Activated T-cell treated with anti-CD3 and anti-CD28 coated beads, Interleukin-2, amount 50 U/mL, for 48 hours (primary cell): ENCODE measurements at regions not wholly inside any gene's neighbourhood (a gene's known extent, or its start where the extent isn't known, plus 50 kb on each side); places are given as distances from the start of the nearest gene placed in this dataset.

Experiments
- DNase-seq, 2 experiments: peaks; one replicate each; pipeline ENCODE4 v3.0.0-alpha.2; 2020

DNA sequence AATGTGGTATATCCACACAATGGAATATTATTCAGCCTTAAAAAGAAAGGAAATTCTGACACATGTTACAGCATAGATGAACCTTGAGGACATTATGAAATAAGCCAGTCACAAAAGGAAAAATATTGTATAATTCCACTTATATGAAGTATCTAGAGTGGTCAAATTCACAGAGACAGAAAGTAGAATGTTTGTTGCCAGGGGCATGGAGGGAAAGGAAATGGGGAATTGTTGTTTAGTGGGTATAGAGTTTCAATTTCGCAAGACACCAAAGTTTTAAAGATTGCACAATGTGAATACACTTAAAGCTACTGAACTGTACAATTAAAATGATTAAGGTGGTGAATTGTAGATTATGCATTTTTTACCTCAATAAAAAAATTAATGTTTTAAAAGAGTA lies 92.9 kb downstream of the TXNL1 start:
- DNase-seq: no peak

DNA sequence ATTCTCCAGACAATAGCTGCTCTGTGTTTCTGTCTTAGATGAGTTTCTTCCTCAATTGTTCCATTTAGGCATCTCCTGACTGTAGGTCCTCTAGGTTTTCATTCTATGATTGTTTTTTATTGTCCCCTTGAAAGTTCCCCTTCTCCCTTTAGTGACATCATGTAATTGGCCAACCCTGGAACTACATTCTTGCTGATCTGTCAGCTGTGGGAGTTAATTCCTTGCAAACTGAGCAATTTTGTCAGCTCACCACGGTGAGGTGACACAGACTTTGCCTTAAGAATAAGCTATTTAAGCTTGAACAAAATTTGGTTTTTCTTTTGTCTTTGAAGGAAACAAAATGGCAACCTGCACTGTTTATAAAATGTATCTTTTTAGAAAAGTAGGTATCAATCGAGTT lies 95.9 kb downstream of the TXNL1 start:
- no peak for DNase-seq

DNA sequence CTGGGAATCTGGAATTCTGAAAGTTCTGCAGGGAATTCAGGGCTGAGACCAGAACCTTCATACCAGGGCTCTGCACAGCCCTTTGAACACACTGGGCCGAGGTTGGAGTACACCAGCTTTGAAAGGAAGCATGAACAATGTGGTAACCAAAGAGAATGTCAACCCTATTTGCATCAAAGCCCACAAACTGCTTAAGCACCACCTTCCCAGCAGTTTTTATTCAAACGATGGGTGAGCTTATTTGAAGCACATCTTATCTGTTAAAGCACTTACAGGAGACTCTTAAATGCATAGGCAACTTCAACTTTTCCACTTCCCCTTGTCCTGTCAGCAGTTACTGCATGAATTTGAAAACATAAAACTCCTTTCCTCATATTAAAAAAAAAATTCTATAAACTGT lies 96.6 kb downstream of the TXNL1 start:
- DNase-seq: no peak

DNA sequence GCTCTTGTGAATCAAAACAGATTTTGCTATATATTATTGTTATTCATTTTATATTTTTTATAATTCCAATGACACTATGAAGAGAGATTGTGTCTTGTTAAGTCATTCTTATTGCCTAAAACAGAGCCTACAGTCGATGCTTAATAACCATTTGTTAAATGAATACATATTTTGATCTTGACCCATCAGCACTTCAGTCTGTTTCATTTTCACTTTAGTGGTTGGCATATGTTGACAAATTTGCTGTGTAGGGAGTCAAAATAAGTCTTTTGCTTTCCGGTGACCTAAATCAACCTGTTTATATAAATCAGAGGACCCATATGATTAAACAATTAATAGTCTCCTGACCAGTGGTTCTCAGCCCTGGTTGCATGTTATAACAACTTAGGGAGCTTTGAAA lies 97.1 kb downstream of the TXNL1 start:
- no peak for DNase-seq

DNA sequence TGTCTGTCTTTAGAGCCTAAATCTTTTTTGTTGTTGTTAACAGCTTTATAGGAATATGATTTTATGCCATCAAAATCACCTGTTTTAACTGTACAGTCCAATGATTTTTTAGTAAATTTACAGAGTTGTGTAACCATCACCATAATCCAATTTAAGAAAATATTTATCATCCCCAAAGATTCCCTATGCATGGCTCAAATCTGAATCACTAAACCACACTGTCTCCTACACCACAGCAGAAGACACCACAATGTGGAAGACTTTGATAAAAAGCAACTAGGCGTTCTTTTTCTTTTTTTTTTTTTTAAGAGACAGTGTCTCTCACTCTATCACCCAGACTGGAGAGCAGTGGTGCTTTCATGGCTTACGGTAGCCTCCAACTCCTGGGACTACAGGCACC lies 99.6 kb downstream of the TXNL1 start:
- no peak for DNase-seq

DNA sequence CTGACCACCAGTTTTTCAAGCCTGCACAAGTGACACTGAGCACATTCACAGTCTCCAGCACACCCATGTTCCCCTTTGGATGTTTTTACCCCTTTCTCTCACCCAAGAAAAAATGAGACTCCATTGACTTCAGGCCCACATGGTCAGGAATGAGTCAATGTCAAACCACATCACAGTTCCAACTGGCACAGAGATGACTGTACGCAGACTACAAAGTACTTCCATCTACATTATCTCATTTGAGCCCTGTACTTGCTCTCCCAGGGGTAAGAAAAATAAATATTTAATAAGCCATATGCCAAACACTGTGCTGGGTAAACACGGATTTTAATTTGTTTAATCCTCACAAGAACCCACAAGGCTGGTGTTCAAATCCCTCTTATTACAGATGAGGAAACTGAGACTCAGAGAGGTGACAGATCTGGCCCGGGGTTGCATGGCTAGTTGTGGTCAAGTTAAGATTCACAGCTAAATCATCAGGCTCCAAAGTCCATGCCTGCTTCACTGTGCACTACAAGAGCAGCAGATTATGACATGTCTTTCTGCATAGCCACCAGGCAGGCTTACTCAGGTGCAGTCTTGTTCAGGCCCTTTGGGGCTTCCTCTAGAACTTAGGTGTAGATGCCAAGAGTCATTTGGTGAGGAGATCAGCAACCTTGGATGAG lies 106.1 kb downstream of the TXNL1 start:
- peak; percentile 30 to 36 for DNase-seq

DNA sequence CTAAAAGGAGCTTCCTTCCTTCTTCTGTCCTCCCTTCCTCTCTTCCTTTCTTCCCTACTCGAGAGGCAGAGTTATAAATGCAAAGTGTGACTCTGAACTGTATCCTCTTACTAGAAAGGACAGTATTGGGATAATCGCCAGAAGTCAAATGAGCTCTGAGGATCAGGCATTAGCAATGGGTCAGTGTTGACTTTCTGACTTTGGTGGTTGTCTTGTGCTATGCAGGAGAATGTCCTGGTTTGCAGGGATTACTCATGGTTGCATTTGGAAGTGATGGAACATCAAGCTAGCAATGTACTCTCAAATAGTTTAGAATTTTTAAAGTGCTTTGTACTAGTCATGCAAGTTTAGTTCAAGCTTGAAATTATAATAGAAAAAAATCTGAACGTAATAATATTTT lies 115.6 kb downstream of the TXNL1 start:
- no peak for DNase-seq

DNA sequence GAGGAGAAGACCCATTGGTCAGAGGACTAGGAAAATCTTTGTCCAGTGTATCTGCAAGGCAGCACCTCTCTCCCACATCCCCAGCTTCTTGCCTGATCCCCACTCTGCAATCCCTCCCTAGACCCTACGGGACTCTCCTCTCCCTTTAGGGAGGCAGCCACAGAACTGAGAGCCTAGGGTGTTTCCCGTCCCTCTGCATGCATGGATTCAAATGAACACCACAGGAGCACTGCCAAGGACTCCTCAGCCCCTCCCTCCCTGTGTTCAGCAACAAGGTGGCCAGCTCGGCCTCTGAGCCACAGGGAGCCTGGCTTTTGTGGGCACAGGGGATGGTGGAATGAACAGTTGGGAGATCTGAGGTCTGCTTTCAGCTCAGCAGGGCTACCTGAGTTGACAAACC lies 117.1 kb downstream of the TXNL1 start:
- DNase-seq: no peak

DNA sequence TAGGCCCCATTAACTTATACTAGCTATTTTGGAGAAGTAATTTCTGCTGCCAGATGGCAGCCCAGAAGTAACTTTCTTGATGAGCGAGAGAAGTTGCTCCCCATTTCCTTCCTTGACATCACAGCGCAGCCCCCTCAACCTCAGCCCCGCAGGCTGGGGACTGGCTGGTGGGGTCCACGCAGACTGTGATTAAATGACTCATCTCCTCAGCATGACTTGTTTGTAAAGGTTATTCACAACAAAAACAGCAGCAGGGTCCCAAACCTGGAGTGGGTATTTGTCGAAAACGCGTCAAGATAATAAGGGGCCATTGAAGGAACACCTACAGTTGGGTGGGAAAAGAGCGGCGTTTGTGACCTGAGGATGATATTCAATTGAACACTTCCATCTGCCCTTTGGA lies 120.6 kb downstream of the TXNL1 start:
- DNase-seq: no peak

DNA sequence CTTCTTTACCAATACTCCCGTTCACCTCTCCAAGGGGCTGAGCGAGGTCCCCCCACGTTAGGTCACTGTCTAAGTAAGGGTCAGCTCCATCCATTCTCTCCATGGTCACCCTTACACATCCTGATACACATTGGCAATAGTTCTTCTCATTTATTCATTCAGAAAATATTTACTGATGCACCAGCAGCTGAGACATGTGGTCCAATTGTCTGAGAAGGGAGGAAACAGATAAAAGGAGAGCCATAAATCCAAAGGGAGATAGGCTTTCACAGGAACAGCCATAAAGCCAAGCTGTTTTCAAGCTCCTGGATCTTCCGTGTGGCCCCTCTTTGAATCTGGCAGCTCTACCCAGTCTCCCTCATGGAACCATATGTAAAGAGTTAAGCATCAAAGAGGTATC lies 121.2 kb downstream of the TXNL1 start:
- no peak for DNase-seq

DNA sequence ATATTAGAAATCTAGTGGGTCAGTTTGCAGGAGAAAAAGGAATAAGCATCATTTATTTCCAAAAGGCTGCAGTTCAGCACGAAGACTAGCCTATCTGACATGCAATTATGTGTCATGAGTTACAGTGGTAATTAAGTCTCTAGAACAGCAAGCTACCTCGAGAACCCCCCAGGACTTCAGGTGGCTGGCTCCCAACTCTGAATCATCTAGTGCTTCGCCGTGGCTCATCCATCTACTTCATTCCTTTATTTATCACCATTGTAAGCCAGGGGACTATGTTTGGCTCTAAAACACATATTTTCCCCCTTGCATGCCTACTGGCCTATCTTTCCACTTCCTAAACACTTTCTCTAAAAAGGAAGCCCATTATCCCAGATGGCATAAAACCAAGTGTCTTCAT lies 121.6 kb downstream of the TXNL1 start:
- no peak for DNase-seq

DNA sequence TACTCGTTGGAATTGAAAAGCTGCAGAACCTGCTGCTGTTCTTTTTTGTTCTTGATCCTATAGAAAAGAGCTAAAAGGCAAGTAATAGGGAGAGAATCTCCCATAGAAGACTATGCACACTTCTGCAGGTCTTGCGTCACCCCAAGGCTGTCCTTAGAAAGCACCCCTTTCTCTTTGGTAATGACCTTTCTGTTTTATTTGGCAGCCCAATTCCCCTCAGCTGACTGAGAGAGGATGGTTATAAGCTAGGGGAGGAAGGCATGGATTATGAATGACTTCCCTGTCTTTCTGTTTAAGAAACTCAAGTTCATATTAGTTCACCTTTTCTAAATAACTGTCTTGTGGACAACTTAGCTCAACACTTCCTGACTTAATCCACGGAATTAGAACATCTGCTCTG lies 122.9 kb downstream of the TXNL1 start:
- no peak for DNase-seq

DNA sequence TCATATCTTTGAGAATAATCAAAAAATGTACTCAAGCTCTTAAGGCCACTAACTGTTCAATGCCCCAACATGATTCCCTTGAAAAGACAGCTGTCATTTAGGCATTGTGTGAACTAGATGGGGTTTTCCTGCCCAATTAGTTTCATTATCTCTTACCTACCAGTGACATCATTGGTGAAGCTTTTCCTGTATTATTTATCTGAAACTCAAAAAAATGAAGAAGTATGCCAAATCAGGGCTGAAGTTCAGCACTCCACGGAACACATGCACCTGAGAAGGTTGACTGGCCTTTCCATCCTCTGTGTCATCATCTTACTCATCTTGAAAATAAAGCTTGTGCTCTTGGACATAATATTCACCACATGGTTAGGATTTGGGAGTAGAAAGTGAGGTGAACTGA lies 126.4 kb downstream of the TXNL1 start:
- no peak for DNase-seq

DNA sequence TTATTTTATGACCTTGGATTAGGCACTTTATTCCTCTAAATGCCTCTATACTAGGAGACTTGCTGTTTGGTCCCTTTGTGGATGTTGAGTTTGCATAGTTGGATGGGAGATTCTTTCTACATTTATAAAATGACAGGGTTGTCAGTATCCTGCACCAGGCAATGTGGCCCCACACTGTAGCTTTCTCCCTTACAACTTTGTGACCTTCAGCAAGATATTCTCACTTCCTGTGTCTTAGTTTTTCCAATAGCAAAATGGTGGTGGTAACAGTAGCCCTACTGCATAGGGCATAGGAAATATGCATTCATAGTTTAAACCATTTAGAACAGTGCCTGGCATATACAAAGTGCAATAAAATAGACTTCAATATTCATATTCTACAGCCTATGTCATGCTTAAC lies 128.3 kb downstream of the TXNL1 start:
- DNase-seq: no peak

DNA sequence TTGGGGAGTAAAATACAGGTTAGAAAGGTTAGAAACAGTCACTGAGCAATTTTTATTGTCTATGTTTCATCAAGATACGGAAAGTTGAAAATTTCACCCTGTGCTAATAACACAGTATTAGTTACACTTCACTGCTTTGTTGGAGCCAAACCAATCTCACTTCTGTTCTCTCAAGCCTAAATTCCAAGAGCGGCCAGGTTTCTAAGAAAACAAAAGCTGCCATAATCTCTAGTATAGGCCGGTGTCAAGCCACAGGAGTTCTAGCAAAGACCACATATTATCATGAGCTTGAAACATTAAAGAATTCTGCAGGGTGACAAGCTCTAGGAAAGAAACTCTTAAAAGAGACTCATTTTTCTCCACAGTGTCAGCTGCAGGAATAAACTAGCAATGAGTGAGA lies 128.7 kb downstream of the TXNL1 start:
- DNase-seq: no peak

DNA sequence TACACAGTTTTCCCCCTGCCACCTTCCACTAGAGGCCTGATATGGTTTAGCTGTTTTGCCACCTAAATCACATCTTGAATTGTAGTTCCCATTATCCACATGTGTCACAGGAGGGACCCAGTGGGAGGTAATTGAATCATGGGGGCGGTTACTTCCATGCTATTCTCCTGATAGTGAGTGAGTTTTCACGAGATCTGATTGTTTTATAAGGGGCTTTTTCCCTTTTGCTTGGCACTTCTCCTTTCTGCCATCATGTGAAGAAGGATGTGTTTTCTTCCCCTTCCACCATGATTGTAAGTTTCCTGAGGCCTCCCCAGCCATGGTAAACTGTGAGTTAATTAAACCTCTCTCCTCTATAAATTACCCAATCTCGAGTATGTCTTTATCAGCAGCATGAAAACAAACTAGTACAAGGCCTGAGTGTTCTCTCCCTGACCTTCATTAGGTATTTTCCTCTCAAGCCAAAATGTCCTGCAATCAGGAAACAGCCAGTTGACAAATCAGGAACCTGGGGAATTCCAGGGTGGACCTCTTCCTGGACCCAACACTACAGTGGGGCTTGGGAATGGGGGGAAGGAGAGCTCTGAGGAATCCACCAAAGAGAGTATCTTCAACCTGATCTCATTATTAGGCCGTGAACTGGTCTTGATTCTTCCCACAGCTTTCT lies 129.9 kb downstream of the TXNL1 start:
- DNase-seq: no peak

DNA sequence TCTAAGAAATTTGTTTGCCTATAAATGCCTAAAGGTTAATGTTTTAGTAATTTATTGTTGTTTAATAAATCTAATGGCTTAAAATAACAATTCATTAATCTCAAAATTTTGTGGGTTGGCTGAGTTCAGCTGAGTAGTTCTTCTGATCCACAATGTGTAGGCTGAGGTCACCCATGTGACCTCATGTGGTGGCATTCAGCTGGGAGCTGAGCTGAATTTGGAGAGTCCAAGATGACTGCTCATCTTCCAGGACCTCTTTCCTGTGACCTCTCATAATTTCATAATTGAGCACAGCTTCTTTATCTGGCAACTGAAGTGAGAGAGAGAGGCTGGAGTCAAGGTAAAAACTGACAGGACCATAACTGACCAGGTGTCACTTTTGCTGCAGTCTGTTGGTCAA lies 132.4 kb downstream of the TXNL1 start:
- DNase-seq: no peak

DNA sequence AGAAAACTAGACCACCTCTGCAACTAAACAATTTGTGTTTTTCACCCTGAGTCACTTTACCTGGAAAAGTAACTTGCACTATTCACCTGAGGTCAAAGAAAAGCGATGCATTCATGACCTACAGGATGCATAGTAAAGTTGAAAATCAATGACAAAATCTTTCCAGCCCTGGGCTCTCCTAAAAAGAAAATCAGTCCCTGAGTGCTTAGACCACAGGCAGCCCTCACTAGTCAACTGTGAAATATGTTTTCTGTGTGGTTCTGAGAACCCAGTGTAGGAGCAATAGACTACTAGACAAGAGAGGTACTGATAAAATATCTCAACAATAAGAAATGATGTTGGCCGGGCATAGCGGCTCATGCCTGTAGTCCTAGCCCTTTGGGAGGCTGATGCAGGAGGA lies 133.1 kb downstream of the TXNL1 start:
- DNase-seq: peak in 1 of 2 experiments; percentile 18

DNA sequence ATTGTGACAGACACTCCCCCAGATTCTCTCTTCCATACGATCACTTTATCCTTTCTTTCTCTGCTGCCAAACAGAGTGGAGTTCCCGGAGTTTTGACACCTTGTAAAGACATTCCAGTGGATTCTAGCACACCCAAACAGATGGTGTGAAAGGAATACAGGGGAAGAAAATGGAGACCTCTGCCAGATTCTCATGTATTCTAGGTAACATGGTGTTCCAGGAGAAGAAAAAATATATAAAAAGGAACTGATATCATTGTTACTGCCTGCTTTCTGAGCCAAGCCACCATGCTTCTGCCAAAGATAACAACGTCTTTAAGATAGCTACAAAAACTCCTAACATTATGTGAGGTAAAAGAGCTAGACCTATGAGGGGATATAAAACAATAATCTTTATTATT lies 136.5 kb downstream of the TXNL1 start:
- no peak for DNase-seq

DNA sequence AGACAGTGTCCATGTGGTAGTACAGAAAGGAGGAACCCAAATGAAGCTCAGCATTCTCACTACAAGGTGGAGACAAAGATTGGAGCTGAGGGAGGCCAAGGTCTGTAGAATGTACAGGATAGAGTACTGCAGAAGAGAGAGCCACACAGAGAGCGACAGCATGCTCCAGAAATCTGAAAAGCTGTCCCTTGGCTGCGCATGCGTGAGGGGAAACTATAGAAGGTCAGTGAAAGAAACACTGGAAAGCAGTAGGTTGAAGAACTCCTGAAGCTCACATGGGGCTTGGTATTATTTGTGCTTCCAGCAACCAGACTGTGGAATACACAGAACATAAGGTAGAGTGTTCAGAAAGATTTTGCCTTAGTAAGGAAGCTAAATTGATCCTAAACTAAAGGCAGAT lies 142.5 kb downstream of the TXNL1 start:
- DNase-seq: no peak

DNA sequence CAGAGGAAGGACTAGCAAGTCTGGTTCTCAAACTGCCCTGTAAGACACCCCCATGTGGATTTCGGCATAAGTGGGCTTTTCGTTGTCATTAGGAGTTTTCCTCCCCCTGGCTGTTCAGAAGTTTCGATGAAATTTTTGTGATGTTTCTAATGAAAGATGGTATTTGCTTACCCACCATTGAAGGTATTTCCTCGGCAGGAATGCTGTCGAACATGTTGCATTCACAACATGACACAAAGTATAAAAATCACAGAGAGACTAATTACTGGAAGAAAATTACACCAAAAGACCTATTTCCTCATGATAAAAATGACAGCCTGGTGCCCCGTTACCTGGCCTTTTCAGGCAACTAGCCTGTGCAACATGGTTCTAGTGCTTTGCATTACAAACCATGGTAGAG lies 144.9 kb downstream of the TXNL1 start:
- no peak for DNase-seq

DNA sequence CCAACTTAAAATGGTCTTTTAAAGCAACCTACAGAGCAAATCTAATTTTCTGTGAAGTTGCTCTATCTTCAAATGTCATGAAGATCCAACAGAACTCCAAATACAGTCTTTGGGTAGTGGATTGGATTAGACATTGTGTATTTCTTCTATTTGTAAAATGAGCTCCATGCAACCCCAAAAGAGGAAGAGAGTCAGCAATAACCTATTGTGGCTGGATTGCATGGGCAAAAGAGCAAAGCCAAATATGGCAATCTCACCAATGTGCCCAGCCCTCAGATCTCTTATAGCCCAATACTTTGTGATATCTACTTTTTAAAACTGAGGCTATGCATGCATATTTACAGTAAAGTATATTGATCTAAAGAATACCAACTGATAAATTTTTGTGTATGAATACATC lies 146.3 kb downstream of the TXNL1 start:
- no peak for DNase-seq

DNA sequence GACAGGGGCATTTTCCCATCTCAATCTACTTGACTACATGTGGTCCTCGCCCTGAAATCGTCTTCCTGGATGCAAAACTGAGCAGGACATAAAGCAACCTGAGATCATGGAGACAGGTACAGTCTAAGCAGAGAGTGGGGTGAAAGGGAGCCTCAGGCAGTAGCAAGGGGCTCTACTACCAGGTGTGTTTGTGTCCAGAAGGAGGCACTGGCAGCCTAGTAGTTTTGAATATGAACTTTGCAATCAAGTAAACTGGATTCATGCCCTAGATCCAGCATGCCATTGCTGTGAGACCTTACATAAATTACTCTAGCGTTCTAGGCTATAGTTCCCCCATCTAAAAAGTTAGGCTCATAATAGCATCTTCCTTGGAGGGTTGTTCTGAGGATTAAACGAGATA lies 147.4 kb downstream of the TXNL1 start:
- DNase-seq: no peak

DNA sequence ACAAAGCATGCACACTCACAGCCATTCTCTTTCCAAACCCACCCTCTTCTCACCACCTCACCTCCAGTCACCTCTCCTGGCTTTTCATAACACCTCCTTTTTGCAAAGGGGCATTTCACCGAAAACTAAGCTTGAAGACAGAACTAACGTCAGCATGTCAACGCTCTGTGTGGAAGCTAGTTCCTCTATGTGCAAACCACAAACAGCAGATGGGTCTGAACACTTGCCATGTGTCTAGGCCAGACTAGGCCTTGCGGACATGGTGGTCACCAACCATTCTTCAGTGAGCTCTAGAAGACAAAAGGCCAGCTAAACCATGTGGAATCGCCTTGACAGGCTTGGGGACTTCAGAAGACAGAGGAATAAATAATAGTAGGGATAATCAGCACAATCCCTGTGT lies 148.5 kb downstream of the TXNL1 start:
- DNase-seq: no peak

DNA sequence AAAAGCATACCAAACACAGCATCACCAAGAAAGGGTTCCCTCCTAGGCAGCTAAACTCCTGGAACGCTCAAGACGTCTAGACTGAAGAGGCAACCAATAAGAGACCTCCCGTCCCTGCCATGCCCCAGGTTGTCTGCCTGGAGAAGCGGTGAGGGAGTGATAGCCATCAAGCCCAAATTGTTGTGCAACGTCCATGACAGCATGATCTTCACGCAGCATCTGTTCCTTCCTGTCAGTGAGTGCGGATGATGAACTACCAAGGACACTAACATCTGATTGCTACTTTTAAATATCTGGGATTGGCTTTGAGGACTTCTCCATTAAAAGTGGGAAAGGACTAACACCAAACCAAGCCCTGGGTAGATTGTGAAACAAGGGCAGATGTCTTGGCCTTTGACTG lies 149.7 kb downstream of the TXNL1 start:
- no peak for DNase-seq
